ENCODE measurements at regions not wholly inside any gene's neighbourhood (a gene's known extent, or its start where the extent isn't known, plus 50 kb on each side); places are given as distances from the start of the nearest gene placed in this dataset.
A peak's percentile ranks its signal among the peaks of the same experiment; 100 is the strongest.

DNA sequence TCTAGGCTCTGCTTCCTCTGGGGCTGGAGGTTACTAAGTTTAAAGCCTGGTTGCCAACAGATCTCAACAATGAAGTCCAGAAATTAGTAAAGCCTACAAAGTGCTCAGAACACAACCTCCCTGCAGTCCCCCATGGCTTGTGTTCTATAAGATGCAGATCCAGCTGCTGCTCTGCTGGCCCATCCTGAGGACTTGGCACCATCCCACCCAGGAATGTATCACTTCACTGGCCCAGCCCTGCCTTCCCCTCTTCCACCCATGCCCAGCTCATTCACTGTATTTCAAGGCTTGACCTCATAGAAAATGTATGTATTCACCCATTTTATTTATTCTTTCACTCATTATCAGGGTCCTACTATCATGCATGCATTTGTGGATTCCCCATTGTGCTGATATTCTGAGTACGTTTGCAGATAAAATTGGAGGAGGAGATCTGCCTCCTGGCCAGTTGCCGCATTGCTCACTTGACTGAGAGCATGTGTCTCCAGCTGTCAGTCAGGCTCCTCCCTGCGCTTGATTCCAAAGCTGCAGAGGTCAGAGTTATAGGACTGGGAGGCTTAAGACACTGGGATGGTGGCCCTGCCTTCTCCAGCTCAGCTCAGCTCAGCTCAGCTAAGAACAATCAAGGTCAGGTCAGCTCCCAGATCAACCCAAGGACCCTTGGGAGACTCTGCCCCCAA lies 104.8 kb downstream of the MAFB start:
- peaks cover 4% of the 10 kb centered on the region for H3K27me3 Mint-ChIP-seq (ENCODE audit: low read depth)
- ChIA-PET CTCF (no interaction called here), POLR2A (no interaction called here)
- no peak overlapping the region for H3K4me3 Mint-ChIP-seq
- H3K36me3 Mint-ChIP-seq = no peaks in the 10 kb centered on the region
- H3K27ac Mint-ChIP-seq = no peak overlapping the region
- ATAC-seq = peak; percentile 20; the same call in 1 of the 2 replicates
- TF ChIP-seq JUN (CRISPR knock-in tag; IDR thresholded peaks at IDR 0.05) (no peak), NFATC4 (CRISPR knock-in tag; IDR thresholded peaks at IDR 0.05) (no peak), ZNF671 (CRISPR knock-in tag; IDR thresholded peaks at IDR 0.05) (no peak)
- H3K9me3 Mint-ChIP-seq = peaks cover 8% of the 10 kb centered on the region
- DNase-seq (ENCODE audit: low spot score) = no peak
- H3K4me1 Mint-ChIP-seq = no peaks in the 10 kb centered on the region

- no peak for DNase-seq (ENCODE audit: low spot score)
- Mint-ChIP-seq H3K9me3 (peaks cover 2% of the 10 kb centered on the region), H3K4me3 (no peak overlapping the region), H3K27ac (no peak overlapping the region), H3K27me3 (ENCODE audit: low read depth) (no peaks in the 10 kb centered on the region; the same call in 1 of the 2 replicates), H3K36me3 (no peaks in the 10 kb centered on the region), H3K4me1 (no peaks in the 10 kb centered on the region)
- ChIA-PET CTCF (no interaction called here), POLR2A (no interaction called here)
- no peak for ATAC-seq
- TF ChIP-seq SMAD3 (CRISPR knock-in tag; IDR thresholded peaks at IDR 0.05; ENCODE audit: borderline replicate concordance) (no peak), TEAD1 (CRISPR knock-in tag; IDR thresholded peaks at IDR 0.05) (no peak), E2F5 (CRISPR knock-in tag; IDR thresholded peaks at IDR 0.05) (no peak), MXD4 (CRISPR knock-in tag; IDR thresholded peaks at IDR 0.05; ENCODE audit: borderline replicate concordance) (no peak), PREB (CRISPR knock-in tag; IDR thresholded peaks at IDR 0.05; ENCODE audit: borderline replicate concordance) (no peak), ATF1 (CRISPR knock-in tag; IDR thresholded peaks at IDR 0.05) (no peak), CREB1 (CRISPR knock-in tag; IDR thresholded peaks at IDR 0.05) (no peak)
- TF ChIP-seq, protein P1, sequence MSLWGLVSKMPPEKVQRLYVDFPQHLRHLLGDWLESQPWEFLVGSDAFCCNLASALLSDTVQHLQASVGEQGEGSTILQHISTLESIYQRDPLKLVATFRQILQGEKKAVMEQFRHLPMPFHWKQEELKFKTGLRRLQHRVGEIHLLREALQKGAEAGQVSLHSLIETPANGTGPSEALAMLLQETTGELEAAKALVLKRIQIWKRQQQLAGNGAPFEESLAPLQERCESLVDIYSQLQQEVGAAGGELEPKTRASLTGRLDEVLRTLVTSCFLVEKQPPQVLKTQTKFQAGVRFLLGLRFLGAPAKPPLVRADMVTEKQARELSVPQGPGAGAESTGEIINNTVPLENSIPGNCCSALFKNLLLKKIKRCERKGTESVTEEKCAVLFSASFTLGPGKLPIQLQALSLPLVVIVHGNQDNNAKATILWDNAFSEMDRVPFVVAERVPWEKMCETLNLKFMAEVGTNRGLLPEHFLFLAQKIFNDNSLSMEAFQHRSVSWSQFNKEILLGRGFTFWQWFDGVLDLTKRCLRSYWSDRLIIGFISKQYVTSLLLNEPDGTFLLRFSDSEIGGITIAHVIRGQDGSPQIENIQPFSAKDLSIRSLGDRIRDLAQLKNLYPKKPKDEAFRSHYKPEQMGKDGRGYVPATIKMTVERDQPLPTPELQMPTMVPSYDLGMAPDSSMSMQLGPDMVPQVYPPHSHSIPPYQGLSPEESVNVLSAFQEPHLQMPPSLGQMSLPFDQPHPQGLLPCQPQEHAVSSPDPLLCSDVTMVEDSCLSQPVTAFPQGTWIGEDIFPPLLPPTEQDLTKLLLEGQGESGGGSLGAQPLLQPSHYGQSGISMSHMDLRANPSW (CRISPR knock-in tag; conservative IDR thresholded peaks at IDR 0.05; ENCODE audit: low read depth) = no peak
- TF ChIP-seq, protein P2, sequence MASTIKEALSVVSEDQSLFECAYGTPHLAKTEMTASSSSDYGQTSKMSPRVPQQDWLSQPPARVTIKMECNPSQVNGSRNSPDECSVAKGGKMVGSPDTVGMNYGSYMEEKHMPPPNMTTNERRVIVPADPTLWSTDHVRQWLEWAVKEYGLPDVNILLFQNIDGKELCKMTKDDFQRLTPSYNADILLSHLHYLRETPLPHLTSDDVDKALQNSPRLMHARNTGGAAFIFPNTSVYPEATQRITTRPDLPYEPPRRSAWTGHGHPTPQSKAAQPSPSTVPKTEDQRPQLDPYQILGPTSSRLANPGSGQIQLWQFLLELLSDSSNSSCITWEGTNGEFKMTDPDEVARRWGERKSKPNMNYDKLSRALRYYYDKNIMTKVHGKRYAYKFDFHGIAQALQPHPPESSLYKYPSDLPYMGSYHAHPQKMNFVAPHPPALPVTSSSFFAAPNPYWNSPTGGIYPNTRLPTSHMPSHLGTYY (CRISPR knock-in tag; IDR thresholded peaks at IDR 0.05) = no peak
Measured at GRCh38 chr20:40583636-40584035, 105.4 kb downstream of the MAFB start.

DNA sequence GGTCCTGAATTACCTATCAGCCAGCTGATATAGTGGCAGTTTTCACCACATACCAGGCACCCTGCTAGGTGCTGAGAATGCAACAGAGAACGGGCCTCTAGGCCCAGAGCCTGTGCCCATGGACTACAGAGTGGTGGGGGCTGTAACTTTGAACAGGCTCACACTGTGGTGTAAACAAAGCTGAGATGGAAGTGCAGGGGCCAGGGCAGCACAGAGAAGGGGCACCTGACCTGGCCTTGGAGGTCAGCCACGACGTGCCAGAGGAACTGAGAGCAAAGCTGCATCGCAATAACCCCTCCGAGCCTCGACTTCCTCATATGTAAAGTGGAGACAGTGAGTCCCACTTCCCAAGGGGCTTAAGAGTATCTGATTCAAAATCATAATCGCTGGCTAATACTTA lies 105.8 kb downstream of the MAFB start:
- DNase-seq (ENCODE audit: low spot score) (no peak), ATAC-seq (no peak; the same call in 1 of the 2 replicates)
- Mint-ChIP-seq H3K9me3 (no peaks in the 10 kb centered on the region), H3K27ac (no peak overlapping the region), H3K4me3 (no peak overlapping the region), H3K36me3 (no peaks in the 10 kb centered on the region), H3K4me1 (no peaks in the 10 kb centered on the region), H3K27me3 (ENCODE audit: low read depth) (peaks cover 1% of the 10 kb centered on the region)
- CTCF ChIA-PET = no interaction called here
- POLR2A ChIA-PET = no interaction called here
- TF ChIP-seq FOXP1 (CRISPR knock-in tag; IDR thresholded peaks at IDR 0.05; ENCODE audit: borderline replicate concordance) (no peak), PRDM15 (CRISPR knock-in tag; IDR thresholded peaks at IDR 0.05) (no peak), MXD4 (CRISPR knock-in tag; IDR thresholded peaks at IDR 0.05; ENCODE audit: borderline replicate concordance) (no peak), OVOL2 (CRISPR knock-in tag; IDR thresholded peaks at IDR 0.05; ENCODE audit: borderline replicate concordance) (no peak), ELF4 (CRISPR knock-in tag; IDR thresholded peaks at IDR 0.05; ENCODE audit: low read depth) (no peak)
- TF ChIP-seq, protein P3, sequence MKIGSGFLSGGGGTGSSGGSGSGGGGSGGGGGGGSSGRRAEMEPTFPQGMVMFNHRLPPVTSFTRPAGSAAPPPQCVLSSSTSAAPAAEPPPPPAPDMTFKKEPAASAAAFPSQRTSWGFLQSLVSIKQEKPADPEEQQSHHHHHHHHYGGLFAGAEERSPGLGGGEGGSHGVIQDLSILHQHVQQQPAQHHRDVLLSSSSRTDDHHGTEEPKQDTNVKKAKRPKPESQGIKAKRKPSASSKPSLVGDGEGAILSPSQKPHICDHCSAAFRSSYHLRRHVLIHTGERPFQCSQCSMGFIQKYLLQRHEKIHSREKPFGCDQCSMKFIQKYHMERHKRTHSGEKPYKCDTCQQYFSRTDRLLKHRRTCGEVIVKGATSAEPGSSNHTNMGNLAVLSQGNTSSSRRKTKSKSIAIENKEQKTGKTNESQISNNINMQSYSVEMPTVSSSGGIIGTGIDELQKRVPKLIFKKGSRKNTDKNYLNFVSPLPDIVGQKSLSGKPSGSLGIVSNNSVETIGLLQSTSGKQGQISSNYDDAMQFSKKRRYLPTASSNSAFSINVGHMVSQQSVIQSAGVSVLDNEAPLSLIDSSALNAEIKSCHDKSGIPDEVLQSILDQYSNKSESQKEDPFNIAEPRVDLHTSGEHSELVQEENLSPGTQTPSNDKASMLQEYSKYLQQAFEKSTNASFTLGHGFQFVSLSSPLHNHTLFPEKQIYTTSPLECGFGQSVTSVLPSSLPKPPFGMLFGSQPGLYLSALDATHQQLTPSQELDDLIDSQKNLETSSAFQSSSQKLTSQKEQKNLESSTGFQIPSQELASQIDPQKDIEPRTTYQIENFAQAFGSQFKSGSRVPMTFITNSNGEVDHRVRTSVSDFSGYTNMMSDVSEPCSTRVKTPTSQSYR (CRISPR knock-in tag; IDR thresholded peaks at IDR 0.05) = no peak

Measured in WTC11 (cell line).